ENCODE measurements at regions not wholly inside any gene's neighbourhood (a gene's known extent, or its start where the extent isn't known, plus 50 kb on each side); places are given as distances from the start of the nearest gene placed in this dataset.

DNA sequence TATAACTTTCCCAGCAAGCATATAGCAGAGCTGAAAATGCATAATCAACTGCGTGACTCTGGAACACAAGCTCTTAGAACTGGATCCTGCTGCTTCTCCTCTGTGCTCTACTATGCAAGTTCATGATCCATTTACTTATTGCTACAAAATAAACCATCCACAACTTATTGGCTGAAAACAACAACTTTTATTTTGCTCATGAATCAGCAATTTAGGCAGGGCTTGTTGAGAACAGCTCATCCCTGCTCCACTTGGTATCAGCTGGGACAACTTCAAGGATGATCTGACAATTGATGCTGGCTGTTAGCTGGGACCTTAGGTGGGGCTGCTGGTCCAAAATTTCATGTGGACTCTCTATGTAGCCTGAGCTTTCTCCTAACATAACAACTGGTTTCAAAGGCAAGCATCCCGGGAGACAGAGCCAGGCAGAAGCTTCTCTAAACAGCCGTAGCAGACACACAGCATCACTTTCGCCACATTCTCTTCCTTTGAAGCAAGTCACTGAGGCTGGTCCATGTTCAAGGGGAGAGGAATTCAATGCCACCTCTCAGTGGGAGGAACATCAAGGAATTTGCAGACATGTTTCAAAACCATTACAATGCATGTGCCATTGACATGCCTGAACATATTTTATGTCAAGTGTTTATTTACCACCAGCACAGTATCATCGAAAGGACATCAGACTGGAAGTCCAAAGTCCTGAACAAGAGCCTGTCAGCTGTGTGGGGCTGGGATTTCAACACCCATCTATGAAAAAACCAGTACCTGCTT, 153.1 kb upstream of the PKDCC start:
- in situ Hi-C loops (cut with MboI; ENCODE audit: low sequenced_read_pairs): no loop called here

DNA sequence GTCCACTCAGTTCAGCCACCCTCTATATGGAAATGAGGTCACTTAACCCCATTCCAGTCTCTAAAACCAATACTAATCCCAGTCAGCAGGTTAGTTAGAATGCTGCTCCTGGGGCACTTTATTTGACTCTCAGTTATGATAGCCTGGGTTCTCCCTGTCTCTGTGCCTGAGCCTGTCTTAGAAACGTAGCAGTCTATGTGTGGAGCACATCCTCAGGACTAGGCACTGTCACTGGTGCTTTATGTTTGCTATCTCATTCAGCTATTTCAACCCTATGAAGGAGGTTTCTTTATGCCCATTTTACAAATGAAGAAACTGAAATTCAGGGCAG, 152.5 kb upstream of the PKDCC start:
- in situ Hi-C loops (cut with MboI; ENCODE audit: low sequenced_read_pairs): no loop called here

DNA sequence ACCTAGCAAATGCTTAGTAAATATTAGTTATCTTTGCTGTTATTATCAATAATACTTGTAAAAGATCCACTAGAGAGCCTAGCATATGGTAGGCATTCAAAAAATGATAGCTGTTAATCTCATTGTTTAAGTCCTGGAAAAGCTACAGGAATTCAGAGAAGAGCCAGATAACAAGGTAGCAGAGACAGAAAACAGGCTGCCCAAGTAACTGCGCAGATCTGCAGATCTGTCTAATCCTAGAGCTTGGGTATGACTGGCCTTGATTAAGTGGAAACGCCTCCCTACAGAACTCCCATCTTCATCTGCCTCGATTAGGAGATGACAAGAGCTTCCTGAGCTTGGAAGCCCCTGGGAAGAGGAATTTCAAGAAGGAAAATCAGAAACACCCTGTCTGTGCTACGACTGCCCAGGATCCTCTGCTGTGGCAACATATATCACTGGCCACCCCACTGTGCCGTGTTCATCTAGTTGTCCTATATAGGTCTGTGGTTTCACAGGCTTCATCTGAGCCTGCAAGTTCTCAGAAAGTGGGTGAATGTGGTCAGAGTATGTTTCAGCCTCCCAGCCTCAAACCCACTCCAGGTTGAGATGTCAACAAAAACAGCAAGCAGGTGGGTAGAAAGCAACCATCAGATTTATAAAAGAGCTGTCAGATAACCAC, 151.5 kb upstream of the PKDCC start:
- in situ Hi-C loops (cut with MboI; ENCODE audit: low sequenced_read_pairs): no loop called here

DNA sequence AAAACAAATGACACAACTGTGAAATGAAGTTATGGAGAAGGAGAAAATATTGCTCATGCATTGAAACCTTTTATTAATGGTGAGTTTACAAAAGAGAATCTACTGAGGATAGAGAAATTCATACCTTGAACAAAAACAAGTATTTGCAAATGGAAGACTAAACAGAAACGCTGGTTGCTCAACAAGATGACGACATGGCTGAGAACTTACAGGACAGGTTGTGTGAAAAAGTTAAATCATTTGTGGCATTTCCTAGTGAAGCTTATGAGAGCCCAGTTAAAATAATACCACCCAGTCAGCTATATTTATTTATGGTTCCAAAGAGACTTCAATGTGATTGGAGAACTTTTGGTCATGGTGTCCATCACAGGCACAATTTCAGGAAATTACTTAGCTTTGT, 148.6 kb upstream of the PKDCC start:
- in situ Hi-C loops (cut with MboI; ENCODE audit: low sequenced_read_pairs): no loop called here

DNA sequence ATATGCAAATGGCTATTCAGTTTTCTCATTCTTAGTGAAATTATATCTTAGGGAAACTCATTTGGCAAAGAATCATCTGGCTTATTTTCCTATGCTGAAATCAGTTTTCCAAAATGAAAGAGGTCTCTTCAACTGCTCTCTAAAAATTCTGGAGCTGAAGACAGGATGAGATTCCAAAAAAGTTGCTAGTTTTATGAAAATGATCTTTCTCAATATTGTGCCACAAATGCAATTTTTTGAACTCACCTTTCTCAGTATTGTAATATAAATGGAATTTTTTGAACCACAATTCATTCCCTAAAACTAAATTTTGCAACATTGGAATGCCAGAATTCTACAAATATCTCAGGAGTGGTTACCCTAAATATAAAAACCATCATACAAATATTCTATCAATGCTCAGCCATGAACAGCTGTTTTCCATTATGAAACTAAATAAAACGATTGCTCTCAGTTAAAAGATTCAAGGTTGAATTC, 147.7 kb upstream of the PKDCC start:
- in situ Hi-C loops (cut with MboI; ENCODE audit: low sequenced_read_pairs): no loop called here

DNA sequence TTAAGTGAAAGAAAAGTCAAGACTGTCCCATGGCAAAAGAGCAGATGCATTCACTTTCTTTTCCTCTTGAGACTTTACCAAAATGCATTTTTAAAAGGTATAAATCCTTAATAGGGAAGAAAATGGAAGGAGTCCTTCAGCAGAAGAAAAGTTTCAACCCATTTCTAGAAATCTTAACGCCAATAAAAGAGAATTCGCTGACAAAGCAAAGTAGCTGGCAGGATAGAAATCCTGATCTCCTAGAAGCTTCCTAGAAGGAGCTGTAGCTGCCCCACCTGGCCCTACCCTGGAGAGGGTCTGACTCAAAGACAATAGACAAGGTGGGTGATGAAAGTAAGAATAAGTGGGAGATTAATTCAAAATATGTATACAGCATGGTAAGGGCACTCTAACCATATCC, 144.9 kb upstream of the PKDCC start:
- in situ Hi-C loops (cut with MboI; ENCODE audit: low sequenced_read_pairs): no loop called here

DNA sequence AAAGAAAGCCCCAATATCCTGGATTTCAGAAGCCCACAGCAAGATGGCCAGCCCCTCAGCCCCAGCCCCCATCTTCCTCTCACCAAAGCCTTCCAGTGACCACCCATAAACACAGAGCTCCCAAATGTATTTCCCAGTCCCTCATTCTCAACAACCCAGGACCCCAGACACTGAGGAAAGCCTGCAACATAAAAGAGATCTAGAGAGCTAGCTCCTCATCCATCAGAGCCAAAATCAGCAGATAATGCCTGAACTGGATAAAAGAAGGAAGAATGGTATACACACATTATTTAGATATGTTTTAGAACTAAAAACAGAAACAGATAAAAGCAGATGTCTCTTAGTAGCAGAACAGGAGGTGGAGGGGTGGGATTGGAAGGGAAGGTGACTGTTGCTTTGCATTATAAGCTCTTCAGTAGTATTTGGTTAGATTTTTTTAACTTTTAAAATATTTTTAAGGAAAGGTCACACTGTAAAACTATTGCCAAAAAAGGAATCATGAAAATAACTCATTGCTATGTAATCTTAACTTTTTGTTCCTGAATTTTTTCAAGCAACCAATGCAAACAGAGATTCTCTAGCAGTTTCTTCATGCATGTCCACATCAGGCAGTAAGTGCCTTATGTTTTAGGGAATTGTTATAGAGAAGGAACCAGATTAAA, 144.2 kb upstream of the PKDCC start:
- in situ Hi-C loops (cut with MboI; ENCODE audit: low sequenced_read_pairs): no loop called here

DNA sequence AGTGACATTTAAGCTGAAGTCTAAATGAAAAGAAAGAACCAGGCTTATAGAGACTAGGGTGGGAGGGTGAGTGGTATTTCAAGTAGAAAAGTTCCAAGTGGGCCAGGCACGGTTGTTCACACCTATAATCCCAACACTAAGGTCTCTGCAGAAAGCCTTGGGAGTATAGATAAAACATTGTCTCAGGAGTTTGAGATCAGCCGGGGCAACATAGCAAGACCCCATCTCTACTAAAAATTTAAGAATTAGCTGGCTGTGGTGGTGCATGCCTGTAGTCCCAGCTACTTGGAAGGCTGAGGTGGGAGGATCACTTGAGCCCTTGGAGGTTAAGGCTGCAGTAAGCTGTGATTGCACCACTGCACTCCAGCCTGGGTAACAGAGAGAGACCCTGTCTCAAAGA, 143.4 kb upstream of the PKDCC start:
- in situ Hi-C loops (cut with MboI; ENCODE audit: low sequenced_read_pairs): no loop called here

DNA sequence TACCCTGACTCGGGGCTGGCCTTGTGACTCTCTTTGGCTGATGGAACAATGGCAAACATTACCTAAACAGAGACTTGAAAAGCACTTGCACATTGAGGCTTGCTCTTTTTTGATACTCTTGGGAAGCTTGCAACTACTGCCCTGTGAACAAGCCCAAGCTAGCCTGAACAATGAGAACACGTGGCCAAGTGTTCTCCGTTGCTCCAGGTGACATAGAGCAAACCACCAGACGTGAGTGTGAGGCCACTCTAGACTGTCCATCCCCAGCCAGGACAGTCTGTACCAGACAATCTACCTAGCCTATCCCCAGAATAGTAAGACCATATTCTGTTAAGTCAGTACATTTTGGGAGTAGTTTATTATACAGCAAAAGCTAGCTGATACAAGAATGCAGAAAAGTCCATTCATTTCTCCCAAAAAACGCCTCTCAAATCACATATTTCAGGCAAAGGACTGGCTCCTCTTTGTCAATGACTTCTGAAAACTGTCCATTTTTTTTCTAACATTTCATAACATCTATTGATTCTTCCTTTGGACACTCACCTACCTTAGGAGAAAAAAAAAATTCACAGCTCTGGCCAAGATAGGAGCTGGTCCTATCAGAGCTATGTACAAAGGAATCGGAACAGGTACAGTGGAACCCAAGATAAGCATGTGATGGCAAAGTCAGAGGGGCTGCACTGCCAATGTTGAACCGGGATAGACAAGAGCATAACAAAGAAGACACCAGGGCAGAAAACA, 142.1 kb upstream of the PKDCC start:
- in situ Hi-C loops (cut with MboI; ENCODE audit: low sequenced_read_pairs): no loop called here

DNA sequence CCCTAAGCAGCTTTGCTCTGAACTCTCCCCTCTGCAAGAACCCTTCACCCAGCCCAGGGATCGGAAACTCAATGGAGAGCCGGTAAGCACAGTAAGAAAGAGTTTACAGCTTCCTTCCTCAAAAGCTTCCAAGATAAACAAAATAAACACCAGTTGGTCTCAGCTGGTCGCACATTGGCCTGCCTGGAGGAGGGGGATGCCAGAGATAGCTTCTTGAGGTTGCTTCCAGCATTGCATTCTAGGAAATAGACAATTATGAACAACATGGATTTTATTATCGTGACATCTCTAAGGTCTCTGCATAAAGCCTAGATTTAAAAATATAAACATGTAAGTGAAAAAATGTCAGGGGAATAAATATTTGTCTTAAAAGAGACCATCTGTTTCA, 141.5 kb upstream of the PKDCC start:
- in situ Hi-C loops (cut with MboI; ENCODE audit: low sequenced_read_pairs): no loop called here

DNA sequence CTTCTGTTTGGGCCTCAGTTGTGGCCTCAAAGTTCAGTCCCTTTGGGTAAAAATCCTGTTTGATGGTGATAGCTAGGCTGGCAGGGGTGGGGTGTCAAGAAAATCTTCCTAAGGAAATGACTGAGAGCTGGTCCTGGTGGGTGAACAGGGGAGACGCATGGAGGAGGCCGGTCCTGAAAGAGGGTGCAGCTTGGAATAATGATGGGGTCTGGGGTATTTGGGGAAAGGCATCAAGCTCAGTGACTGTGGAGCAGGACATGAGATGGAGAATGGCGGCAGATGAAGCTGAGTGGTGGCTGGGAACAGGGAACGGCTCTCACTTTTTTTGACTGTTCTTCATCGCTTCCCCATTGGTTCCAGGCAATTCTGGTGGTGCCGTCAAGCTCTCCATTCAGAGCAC, 140.7 kb upstream of the PKDCC start:
- in situ Hi-C loops (cut with MboI; ENCODE audit: low sequenced_read_pairs): no loop called here

DNA sequence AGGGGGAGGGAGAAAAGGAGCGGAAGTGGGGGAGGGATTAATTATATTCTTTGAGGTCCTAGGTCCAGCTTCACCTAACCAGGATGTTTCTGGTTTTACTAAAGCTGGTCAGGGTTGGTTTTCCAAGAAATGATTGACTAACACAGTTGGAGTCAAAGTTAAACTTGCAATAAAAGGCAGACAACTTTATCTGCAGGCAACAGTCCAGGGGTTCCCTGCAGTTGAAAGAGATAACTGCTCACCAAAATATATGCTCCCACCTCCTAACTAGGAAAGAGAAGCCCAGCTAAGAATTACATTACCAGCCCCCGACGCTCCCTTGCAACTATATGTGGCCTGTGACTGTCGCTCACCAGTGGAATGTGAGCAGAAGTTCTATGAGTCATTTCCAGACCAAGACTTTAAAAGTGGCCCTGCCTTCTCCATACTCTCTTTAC, 140.0 kb upstream of the PKDCC start:
- in situ Hi-C loops (cut with MboI; ENCODE audit: low sequenced_read_pairs): no loop called here

DNA sequence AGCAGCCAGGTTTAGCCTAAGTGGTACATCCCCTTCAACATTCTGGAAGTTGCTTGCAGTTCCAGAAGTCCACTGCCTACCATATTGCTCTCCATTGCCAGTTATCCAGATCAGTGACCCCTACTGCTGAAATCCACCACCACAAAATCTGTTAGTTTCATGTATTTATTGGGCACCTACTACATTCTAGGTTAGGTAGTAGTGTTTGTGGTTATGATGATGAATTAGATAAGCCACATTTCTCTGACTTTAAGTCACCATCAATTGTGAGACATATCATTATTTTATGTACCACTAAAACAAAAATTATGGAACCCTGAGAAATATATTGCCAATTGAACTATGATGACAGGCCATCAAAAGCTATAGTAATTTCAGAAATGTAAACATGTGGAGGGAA, 139.5 kb upstream of the PKDCC start:
- in situ Hi-C loops (cut with MboI; ENCODE audit: low sequenced_read_pairs): no loop called here

DNA sequence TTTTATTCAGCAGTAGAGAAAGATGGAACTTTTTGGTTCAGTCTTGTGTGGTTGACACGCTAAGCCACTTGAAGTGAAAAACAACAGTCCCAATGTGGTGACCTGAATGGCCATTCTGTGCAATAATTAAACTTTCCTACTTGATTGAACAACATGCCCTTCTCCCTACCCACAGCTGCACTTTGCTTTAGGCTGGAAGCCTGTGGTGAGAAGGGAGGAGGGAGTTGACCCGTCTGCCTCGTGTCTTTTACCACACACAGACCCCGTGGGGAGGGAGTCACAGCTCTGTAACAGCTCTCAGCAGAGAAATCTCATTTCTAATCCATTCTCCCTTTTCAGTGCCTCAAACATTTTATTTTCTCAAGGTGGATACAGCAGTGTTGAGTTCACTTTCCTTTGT, 138.2 kb upstream of the PKDCC start:
- in situ Hi-C loops (cut with MboI; ENCODE audit: low sequenced_read_pairs): no loop called here

DNA sequence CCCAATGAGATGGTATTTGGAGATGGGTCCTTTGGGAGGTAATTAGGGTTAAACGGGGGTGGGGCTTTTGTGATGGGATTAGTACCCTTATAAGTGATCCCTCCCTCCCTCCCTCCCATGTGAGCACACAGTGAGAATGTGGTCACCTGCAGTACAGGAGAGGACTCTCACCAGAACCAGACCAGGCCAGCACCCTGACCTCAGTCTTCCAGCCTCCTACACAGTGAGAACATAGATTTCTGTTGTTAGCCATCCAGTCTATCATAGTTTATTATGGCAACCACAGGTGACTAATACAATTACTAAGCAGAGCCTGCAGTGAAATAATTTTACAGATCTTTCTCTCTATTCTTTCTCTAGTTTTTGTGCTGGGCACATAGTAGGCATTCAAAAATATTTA, 137.7 kb upstream of the PKDCC start:
- in situ Hi-C loops (cut with MboI; ENCODE audit: low sequenced_read_pairs): no loop called here

DNA sequence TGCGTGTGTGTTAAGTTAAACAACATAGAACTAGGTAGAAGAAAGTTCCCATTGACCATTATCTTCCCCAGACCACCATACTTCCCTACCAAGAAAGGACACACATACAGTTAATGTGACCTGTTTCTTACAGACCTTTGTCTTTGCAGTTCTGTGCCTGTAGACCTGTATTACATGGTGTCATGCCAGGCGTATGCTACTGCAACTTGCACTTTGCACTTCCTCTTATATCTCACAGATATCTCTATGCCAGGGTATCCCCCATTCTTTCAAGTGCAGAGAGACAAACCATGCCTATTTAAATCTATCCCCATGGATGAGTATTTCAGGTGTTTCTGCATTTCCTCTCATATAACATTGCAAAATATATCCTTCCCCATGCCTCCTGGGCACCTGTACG, 136.8 kb upstream of the PKDCC start:
- in situ Hi-C loops (cut with MboI; ENCODE audit: low sequenced_read_pairs): no loop called here

DNA sequence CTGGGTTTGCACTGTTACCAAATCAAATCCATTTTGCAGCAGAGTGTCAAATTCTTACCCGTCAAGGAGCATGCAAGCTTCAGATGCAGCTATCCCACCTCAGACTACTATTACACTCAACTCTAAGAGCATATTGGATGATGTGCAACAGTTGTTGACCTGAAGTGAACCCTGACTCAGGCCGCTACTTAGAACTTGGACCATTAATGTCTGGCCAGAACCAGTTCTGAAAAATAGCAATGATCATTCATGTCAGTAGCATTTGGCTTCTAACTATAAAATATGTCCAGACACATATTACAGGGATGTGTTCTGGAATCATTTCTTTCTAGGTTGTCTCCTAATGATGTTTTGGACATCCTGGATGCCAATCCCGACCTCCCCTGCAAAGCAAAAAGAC, 135.5 kb upstream of the PKDCC start:
- in situ Hi-C loops (cut with MboI; ENCODE audit: low sequenced_read_pairs): no loop called here

DNA sequence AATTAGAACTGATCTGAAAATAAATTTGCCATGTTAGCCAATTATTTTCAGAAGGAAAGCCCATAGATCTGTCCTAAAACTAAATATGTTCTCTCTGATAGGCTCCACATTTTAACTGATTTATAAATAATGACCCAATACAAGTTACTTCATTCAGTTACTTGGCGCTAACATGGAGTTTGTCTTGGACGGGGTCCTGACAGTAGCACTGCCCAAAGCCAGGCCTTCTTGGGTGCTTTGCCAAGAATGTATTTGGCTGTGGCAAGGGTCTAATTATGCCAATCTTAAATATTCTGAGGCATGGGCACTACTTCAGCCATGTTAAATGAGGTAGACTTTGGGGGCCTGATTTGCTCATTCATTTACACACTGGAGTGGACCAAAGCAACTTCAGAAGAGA, 135.0 kb upstream of the PKDCC start:
- in situ Hi-C loops (cut with MboI; ENCODE audit: low sequenced_read_pairs): no loop called here

DNA sequence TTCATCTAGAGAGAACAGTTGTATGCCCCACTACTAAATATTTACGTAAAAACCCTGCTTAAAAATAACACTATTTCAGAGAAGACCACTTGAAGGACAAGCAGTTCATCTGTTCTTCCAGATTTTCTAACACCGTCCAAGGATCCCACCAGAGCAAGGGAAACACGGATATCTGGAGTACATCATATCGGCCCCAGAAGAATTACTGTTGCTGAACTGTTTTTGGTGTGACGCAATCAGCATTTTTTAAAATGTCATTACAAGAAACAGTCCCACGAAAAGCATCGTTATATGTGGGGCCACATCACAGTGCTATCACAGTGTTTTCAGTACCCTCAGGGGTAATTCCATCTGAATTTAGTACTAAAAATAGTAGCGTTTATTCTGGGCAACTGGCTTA, 134.5 kb upstream of the PKDCC start:
- in situ Hi-C loops (cut with MboI; ENCODE audit: low sequenced_read_pairs): no loop called here

DNA sequence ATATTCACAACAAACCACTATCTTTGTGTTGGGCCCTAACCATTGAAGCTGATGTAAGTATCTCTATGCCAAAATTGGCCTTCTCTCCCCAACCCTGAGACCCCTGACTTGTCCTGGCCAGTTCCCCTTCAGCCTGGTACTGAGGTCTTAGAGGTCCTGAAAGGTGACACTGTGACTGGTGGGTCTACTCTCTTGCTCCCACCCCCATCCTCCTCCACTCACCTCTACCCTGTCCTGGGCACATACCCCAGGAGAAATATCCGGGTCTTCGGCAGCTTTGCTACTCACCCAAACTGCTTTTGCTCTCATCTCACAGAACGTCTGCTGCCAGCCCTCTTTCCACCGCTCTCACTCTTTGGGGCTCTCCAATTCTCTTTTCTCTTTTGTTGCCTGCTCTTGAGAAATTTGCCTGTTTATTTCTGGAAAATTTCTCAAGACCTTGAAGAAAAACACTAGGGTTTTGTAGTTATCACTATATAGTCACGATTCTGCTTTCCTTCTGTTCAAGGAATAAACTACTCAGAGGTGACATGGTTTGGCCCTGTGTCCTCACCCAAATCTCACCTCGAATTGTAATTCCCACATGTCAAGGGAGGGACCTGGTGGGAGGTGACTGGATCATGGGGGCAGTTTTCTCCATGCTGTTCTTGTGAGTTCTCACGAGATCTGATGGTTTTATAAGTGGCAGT, 133.8 kb upstream of the PKDCC start:
- in situ Hi-C loops (cut with MboI; ENCODE audit: low sequenced_read_pairs): no loop called here

DNA sequence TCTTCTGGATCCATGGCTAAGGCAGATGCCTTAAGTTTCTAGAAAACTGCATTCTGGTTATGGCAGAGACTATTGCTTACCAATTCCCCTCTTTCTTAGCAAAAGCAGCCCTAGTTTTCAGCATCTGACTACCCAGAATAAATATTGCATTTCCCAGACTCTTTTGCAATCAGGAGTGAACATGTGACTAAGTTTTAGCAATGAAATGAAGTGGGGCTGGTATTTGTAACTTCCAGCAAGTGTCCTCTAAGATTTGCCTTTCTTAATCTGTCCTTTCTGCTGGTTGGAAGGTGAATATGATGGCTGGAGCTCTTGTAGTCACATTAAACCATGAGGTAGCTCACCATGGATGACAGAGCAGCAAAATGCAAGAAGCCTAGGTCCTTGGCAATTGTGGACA, 132.9 kb upstream of the PKDCC start:
- in situ Hi-C loops (cut with MboI; ENCODE audit: low sequenced_read_pairs): no loop called here
